Bronchial epithelial cell (primary cell): ENCODE measurements at regions not wholly inside any gene's neighbourhood (a gene's known extent, or its start where the extent isn't known, plus 50 kb on each side); places are given as distances from the start of the nearest gene placed in this dataset.

Experiments
- DNase-seq: peaks from one replicate; pipeline ENCODE4 v3.0.0-alpha.2; 2010; ENCODE audit warnings: low read depth
- FAIRE-seq: peaks from 2 replicates; lab custom pipeline; 2011; peaks lifted over from hg19 to GRCh38; lab: Jason Lieb, UNC
- H3K27me3 ChIP-seq: 2 replicates; pipeline ENCODE4 v1.5.1; 2011; ENCODE audit warnings: low read length; ENCODE audit not compliant: control insufficient read depth, insufficient read depth
- H3K36me3 ChIP-seq: 2 replicates; pipeline ENCODE4 v1.5.1; 2011; ENCODE audit warnings: low read length; ENCODE audit not compliant: control insufficient read depth, insufficient read depth
- H3K4me3 ChIP-seq: 2 replicates; pipeline ENCODE4 v1.5.1; 2011; ENCODE audit warnings: mild to moderate bottlenecking, low read depth, low read length, control low read depth
- TF ChIP-seq, protein P1 (sequence below): IDR thresholded peaks from 2 replicates; pipeline ENCODE4 v1.5.1; 2011; ENCODE audit warnings: mild to moderate bottlenecking, moderate library complexity, low read length, control low read depth, inconsistent platforms; ENCODE audit not compliant: insufficient read depth, severe bottlenecking

DNA sequence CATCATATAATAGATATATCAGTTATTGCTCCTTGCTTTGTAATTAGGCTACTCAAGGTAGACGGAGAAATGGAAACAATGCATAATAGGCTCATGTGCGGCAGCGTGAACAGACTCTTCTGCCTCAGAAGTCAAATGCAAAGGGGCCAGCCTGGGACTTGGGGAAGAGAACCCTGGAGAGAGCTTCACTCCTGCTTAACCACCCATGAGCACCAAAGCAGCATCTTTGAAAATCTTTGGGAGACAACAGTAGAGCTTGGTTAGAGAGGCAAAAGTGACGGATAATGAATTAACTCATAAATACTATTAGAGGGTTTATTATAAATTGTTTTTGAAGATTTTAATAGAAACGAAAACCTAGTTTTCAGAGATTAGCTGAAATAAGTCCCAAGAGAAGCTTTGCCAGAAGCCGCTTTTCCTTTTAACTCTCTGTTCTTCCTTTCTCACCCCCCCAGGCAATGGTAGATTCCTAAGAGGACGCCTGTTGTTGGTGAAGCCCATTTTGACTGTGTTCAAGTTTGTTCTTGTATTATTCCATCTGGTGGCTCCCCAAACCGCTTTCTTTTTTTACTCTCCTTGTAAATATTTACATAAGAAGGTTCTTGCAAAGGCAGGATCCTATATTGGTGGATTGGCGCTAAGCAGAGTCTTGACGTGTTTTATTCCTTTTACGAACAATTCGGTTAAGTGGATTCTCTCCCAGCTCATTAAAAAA lies 196.0 kb upstream of the TPRG1 start:
- no peak for FAIRE-seq
- no peaks in the 10 kb centered on the region for H3K36me3 ChIP-seq
- no peaks in the 10 kb centered on the region for H3K27me3 ChIP-seq
- TF ChIP-seq, protein P1, sequence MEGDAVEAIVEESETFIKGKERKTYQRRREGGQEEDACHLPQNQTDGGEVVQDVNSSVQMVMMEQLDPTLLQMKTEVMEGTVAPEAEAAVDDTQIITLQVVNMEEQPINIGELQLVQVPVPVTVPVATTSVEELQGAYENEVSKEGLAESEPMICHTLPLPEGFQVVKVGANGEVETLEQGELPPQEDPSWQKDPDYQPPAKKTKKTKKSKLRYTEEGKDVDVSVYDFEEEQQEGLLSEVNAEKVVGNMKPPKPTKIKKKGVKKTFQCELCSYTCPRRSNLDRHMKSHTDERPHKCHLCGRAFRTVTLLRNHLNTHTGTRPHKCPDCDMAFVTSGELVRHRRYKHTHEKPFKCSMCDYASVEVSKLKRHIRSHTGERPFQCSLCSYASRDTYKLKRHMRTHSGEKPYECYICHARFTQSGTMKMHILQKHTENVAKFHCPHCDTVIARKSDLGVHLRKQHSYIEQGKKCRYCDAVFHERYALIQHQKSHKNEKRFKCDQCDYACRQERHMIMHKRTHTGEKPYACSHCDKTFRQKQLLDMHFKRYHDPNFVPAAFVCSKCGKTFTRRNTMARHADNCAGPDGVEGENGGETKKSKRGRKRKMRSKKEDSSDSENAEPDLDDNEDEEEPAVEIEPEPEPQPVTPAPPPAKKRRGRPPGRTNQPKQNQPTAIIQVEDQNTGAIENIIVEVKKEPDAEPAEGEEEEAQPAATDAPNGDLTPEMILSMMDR: no peak
- DNase-seq: peak; percentile 86
- no peak overlapping the region for H3K4me3 ChIP-seq

GRCh38 chr3:188976407-188976806 lies 195.4 kb upstream of the TPRG1 start:
- H3K4me3 ChIP-seq: no peak overlapping the region
- peak; percentile 84 for FAIRE-seq

DNA sequence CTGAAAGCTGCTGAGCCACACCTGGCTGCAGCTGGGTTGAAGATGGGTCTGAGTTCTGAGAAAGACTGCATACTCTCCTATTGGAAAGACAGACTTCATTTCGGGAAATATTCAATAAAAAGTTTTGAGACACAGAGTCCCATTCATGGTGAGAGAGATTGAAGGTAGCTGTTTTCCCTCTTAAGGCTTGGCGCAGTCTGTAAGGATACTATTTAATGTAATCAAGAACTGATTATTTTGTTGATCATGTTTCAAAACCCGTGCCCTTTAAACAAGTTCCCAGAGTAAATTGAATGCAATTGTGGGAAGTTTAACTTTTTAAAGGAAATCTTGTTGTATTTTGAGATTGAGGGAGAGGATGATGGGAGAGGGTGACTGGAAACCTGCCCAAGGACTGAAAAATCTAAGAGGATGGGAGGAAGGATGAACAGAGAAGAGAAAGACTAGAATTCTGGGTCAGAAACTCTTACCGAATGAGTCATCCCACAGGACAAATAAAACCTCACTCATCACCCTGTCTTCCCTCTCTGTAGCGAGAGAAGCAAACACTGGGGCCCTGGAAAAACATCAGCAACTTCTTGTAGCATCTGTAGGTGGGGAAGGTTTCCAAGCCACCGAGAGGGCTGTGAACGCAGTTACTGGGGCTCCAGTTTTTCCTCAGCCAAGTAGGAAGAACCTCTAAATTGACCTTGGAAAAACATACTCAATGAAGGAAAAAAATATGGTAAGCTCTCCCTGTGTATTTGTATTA lies 193.2 kb upstream of the TPRG1 start:
- TF ChIP-seq, protein P1: no peak
- no peaks in the 10 kb centered on the region for H3K36me3 ChIP-seq
- DNase-seq: peak; percentile 58
- H3K4me3 ChIP-seq: no peak overlapping the region
- FAIRE-seq: no peak
- no peaks in the 10 kb centered on the region for H3K27me3 ChIP-seq

More at GRCh38 chr3:188976407-188976806, 195.4 kb upstream of the TPRG1 start:
- no peaks in the 10 kb centered on the region for H3K36me3 ChIP-seq
- peak; percentile 55 for DNase-seq
- TF ChIP-seq, protein P1: no peak
- no peaks in the 10 kb centered on the region for H3K27me3 ChIP-seq

DNA sequence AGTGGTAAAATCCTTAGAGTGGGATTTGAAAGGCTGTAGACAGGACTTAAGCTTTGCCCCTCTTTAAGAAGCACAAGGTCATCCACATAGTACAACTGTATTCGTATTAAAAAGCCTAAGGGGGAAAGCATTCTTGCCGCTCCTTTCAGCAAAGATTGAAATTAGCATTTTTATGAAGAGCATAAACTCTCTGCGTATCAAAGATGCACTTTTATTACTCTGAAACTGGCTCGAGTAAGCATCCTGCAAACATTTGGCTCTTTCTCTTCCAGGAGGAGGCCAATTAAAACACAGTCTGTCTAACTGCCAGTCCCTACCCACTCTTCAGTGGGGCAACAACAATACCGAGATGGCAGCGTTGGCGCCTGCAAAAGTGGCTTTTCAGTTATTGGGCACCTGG lies 192.5 kb upstream of the TPRG1 start:
- DNase-seq: no peak
- Histone ChIP-seq H3K36me3 (no peaks in the 10 kb centered on the region), H3K4me3 (no peak overlapping the region), H3K27me3 (no peaks in the 10 kb centered on the region)
- TF ChIP-seq, protein P1: no peak
- no peak for FAIRE-seq

- FAIRE-seq (no peak), DNase-seq (no peak)
- TF ChIP-seq, protein P1: no peak
- H3K27me3 ChIP-seq: no peaks in the 10 kb centered on the region
- no peaks in the 10 kb centered on the region for H3K36me3 ChIP-seq
- no peak overlapping the region for H3K4me3 ChIP-seq
Measured at GRCh38 chr3:188979669-188980310, 192.0 kb upstream of the TPRG1 start.
